ENCODE measurements at regions not wholly inside any gene's neighbourhood (a gene's known extent, or its start where the extent isn't known, plus 50 kb on each side); places are given as distances from the start of the nearest gene placed in this dataset.

GRCh38 chr4:33272722-33273121 lies 2552.6 kb downstream of the PCDH7 start:
- DNase-seq: no peak

GRCh38 chr4:33283818-33284217 lies 2563.6 kb downstream of the PCDH7 start:
- DNase-seq: no peak

- DNase-seq: no peak
Measured at GRCh38 chr4:33296876-33297455, 2576.8 kb downstream of the PCDH7 start.

GRCh38 chr4:33302321-33302720 lies 2582.2 kb downstream of the PCDH7 start:
- peak; percentile 19 for DNase-seq

- no peak for DNase-seq
Measured at GRCh38 chr4:33306131-33306530, 2586.0 kb downstream of the PCDH7 start.

- DNase-seq: peak; percentile 11
Measured at GRCh38 chr4:33316033-33316432, 2595.9 kb downstream of the PCDH7 start.

- DNase-seq: no peak
Measured at GRCh38 chr4:33316578-33316977, 2596.4 kb downstream of the PCDH7 start.

- no peak for DNase-seq
Measured at GRCh38 chr4:33323393-33323792, 2603.2 kb downstream of the PCDH7 start.

GRCh38 chr4:33334416-33334815 lies 2614.2 kb downstream of the PCDH7 start:
- DNase-seq: no peak

GRCh38 chr4:33339762-33340161 lies 2619.6 kb downstream of the PCDH7 start:
- no peak for DNase-seq

GRCh38 chr4:33340168-33340567 lies 2620.0 kb downstream of the PCDH7 start:
- no peak for DNase-seq

GRCh38 chr4:33349376-33349775 lies 2629.2 kb downstream of the PCDH7 start:
- no peak for DNase-seq

GRCh38 chr4:33357121-33357520 lies 2637.0 kb downstream of the PCDH7 start:
- no peak for DNase-seq

- peak; percentile 44 for DNase-seq
Measured at GRCh38 chr4:33369446-33369845, 2649.3 kb downstream of the PCDH7 start.

GRCh38 chr4:33381816-33382215 lies 2661.6 kb downstream of the PCDH7 start:
- DNase-seq: no peak

- no peak for DNase-seq
Measured at GRCh38 chr4:33386764-33387163, 2666.6 kb downstream of the PCDH7 start.

GRCh38 chr4:33390976-33391375 lies 2670.8 kb downstream of the PCDH7 start:
- DNase-seq: no peak

GRCh38 chr4:33395731-33396485 lies 2675.7 kb downstream of the PCDH7 start:
- DNase-seq: no peak

GRCh38 chr4:33400504-33400903 lies 2680.3 kb downstream of the PCDH7 start:
- DNase-seq: no peak

- no peak for DNase-seq
Measured at GRCh38 chr4:33407496-33407895, 2687.3 kb downstream of the PCDH7 start.

- DNase-seq: peak; percentile 36
Measured at GRCh38 chr4:33411182-33411581, 2691.0 kb downstream of the PCDH7 start.

GRCh38 chr4:33421887-33422286 lies 2701.7 kb downstream of the PCDH7 start:
- no peak for DNase-seq

- DNase-seq: no peak
Measured at GRCh38 chr4:33422656-33423055, 2702.5 kb downstream of the PCDH7 start.

GRCh38 chr4:33425936-33426335 lies 2705.8 kb downstream of the PCDH7 start:
- DNase-seq: no peak

- no peak for DNase-seq
Measured at GRCh38 chr4:33427676-33428075, 2707.5 kb downstream of the PCDH7 start.
